ENCODE measurements at regions not wholly inside any gene's neighbourhood (a gene's known extent, or its start where the extent isn't known, plus 50 kb on each side); places are given as distances from the start of the nearest gene placed in this dataset.

DNA sequence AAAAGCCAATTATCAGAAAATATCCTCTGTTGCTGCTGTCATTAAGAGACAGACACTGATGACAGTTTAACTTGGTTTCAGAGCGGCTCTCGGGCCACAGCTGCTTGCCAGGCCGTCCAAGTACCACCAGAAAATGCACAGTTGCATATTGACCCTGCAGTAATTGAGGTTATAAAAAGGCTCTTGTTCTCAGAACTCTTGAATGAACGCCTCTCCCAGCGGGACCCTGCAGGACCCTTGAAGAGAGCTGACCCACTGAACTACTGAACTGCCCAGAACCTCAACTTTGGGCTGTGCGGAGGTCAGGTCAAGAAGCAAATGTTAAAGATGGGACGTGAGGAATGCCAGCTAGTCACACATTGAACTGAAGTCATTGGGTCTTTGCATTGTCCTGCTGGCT is 1559.0 kb upstream of the SLC10A2 start:
- TF ChIP-seq, protein P1, sequence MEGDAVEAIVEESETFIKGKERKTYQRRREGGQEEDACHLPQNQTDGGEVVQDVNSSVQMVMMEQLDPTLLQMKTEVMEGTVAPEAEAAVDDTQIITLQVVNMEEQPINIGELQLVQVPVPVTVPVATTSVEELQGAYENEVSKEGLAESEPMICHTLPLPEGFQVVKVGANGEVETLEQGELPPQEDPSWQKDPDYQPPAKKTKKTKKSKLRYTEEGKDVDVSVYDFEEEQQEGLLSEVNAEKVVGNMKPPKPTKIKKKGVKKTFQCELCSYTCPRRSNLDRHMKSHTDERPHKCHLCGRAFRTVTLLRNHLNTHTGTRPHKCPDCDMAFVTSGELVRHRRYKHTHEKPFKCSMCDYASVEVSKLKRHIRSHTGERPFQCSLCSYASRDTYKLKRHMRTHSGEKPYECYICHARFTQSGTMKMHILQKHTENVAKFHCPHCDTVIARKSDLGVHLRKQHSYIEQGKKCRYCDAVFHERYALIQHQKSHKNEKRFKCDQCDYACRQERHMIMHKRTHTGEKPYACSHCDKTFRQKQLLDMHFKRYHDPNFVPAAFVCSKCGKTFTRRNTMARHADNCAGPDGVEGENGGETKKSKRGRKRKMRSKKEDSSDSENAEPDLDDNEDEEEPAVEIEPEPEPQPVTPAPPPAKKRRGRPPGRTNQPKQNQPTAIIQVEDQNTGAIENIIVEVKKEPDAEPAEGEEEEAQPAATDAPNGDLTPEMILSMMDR (IDR thresholded peaks at IDR 0.05; ENCODE audit: low read length): no peak
- TF ChIP-seq EZH2 (IDR thresholded peaks at IDR 0.05; ENCODE audit: borderline replicate concordance, low read length): no peak
